ENCODE measurements at regions not wholly inside any gene's neighbourhood (a gene's known extent, or its start where the extent isn't known, plus 50 kb on each side); places are given as distances from the start of the nearest gene placed in this dataset.

- Histone ChIP-seq H3K36me3 (ENCODE audit: low read depth) (no peaks in the 10 kb centered on the region), H3K4me1 (replicated peaks; ENCODE audit: insufficient read depth) (no peaks in the 10 kb centered on the region), H3K4me3 (no peak overlapping the region), H3K4me2 (no peak overlapping the region), H3K79me2 (ENCODE audit: low read depth) (no peaks in the 10 kb centered on the region), H3K27me3 (ENCODE audit: insufficient read depth, low read depth) (no peaks in the 10 kb centered on the region), H4K20me1 (ENCODE audit: insufficient read depth) (no peaks in the 10 kb centered on the region), H3F3A (ENCODE audit: insufficient read depth, low read depth) (no peaks in the 10 kb centered on the region), H3K27ac (no peak overlapping the region), H3K9me2 (ENCODE audit: insufficient read depth) (no peaks in the 10 kb centered on the region), H2AFZ (no peak overlapping the region), H3K9me3 (ENCODE audit: insufficient read depth, low read depth) (no peaks in the 10 kb centered on the region)
- TF ChIP-seq CTCF (conservative IDR thresholded peaks at IDR 0.05) (no peak), EZH2 (IDR thresholded peaks at IDR 0.05; ENCODE audit: low read depth) (no peak)
- intact Hi-C loops (cut with micrococcal nuclease; ENCODE audit: unreplicated experiment), result no loop called here
- POLR2A ChIA-PET (ENCODE audit: unreplicated experiment), result no interaction called here
- no peak for DNase-seq
- CTCF ChIA-PET, result no interaction called here
- BruUV-seq (replicated peaks), result no TSS peak
These were observed 112.3 kb upstream of the IL15 start for GRCh38 chr4:141524116-141524515.

DNA sequence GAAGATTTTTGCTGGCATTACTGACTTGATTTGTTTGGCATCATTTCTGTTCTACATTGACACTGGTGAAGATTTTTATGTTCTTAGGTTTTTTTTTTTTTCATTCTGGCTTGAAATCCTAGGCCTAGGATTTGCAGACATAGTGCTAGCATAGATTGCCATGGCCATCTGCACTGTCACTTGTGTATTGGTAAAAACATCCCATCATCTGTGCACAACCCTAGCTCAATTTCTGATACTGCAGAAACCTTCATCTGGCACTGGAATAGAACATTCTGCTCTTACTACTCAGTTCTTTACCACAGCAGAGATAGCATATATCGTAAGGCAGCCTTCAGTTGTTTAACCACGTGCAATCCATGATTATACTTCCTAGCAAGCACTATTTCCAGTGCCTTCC is 111.5 kb upstream of the IL15 start:
- Histone ChIP-seq H2AFZ (no peak overlapping the region), H3K27ac (no peak overlapping the region), H3K9me3 (ENCODE audit: insufficient read depth, low read depth) (no peaks in the 10 kb centered on the region), H3F3A (ENCODE audit: insufficient read depth, low read depth) (no peaks in the 10 kb centered on the region), H4K20me1 (ENCODE audit: insufficient read depth) (no peaks in the 10 kb centered on the region), H3K79me2 (ENCODE audit: low read depth) (no peaks in the 10 kb centered on the region), H3K4me1 (replicated peaks; ENCODE audit: insufficient read depth) (no peaks in the 10 kb centered on the region), H3K9me2 (ENCODE audit: insufficient read depth) (no peaks in the 10 kb centered on the region), H3K27me3 (ENCODE audit: insufficient read depth, low read depth) (no peaks in the 10 kb centered on the region), H3K4me3 (no peak overlapping the region), H3K36me3 (ENCODE audit: low read depth) (no peaks in the 10 kb centered on the region), H3K4me2 (no peak overlapping the region)
- ChIA-PET CTCF (no interaction called here), POLR2A (ENCODE audit: unreplicated experiment) (no interaction called here)
- no TSS peak for BruUV-seq (replicated peaks)
- DNase-seq, result no peak
- intact Hi-C loops (cut with micrococcal nuclease; ENCODE audit: unreplicated experiment), result no loop called here
- no peak for TF ChIP-seq EZH2 (IDR thresholded peaks at IDR 0.05; ENCODE audit: low read depth)

GRCh38 chr4:141530627-141531026 is 105.8 kb upstream of the IL15 start:
- Histone ChIP-seq H4K20me1 (ENCODE audit: insufficient read depth) (no peaks in the 10 kb centered on the region), H3K4me3 (no peak overlapping the region), H3K27me3 (ENCODE audit: insufficient read depth, low read depth) (no peaks in the 10 kb centered on the region), H3K79me2 (ENCODE audit: low read depth) (no peaks in the 10 kb centered on the region), H3K9me2 (ENCODE audit: insufficient read depth) (no peaks in the 10 kb centered on the region), H3K4me1 (replicated peaks; ENCODE audit: insufficient read depth) (no peaks in the 10 kb centered on the region), H3K36me3 (ENCODE audit: low read depth) (no peaks in the 10 kb centered on the region), H3F3A (ENCODE audit: insufficient read depth, low read depth) (no peaks in the 10 kb centered on the region), H3K4me2 (no peak overlapping the region), H3K9me3 (ENCODE audit: insufficient read depth, low read depth) (no peaks in the 10 kb centered on the region), H3K27ac (no peak overlapping the region), H2AFZ (no peak overlapping the region)
- intact Hi-C loops (cut with micrococcal nuclease; ENCODE audit: unreplicated experiment), result no loop called here
- no peak for DNase-seq
- no peak for TF ChIP-seq EZH2 (IDR thresholded peaks at IDR 0.05; ENCODE audit: low read depth)
- no peak for TF ChIP-seq CTCF (conservative IDR thresholded peaks at IDR 0.05)
- CTCF ChIA-PET, result no interaction called here
- no TSS peak for BruUV-seq (replicated peaks)
- POLR2A ChIA-PET (ENCODE audit: unreplicated experiment), result no interaction called here

DNA sequence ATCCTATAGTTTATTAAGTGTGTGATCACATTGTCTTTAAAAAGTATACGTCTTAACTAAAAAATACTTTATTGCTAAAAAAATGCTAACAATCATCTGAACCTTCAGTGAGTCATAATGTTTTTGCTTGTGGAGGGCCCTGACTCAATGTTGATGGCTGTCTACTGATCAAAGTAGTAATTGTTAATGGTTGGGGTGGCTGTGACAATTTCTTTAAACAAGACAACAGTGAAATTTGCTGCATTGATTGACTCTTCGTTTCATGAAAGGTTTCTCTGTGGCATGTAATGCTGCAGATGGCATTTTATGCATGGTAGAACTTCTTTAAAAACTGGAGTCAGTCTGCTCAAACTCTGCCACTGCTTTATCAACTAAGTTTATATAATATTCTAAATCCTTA is 101.4 kb upstream of the IL15 start:
- CTCF ChIA-PET, result no interaction called here
- no peaks in the 10 kb centered on the region for H4K20me1 ChIP-seq (ENCODE audit: insufficient read depth)
- H3K4me2 ChIP-seq, result no peak overlapping the region
- intact Hi-C loops (cut with micrococcal nuclease; ENCODE audit: unreplicated experiment), result no loop called here
- H3K79me2 ChIP-seq (ENCODE audit: low read depth), result no peaks in the 10 kb centered on the region
- H3K27me3 ChIP-seq (ENCODE audit: insufficient read depth, low read depth), result no peaks in the 10 kb centered on the region
- no peak overlapping the region for H3K4me3 ChIP-seq
- no peaks in the 10 kb centered on the region for H3K36me3 ChIP-seq (ENCODE audit: low read depth)
- DNase-seq, result no peak
- POLR2A ChIA-PET (ENCODE audit: unreplicated experiment), result no interaction called here
- no peak overlapping the region for H2AFZ ChIP-seq
- H3K4me1 ChIP-seq (replicated peaks; ENCODE audit: insufficient read depth), result no peaks in the 10 kb centered on the region
- no TSS peak for BruUV-seq (replicated peaks)
- H3F3A ChIP-seq (ENCODE audit: insufficient read depth, low read depth), result no peaks in the 10 kb centered on the region
- H3K27ac ChIP-seq, result no peak overlapping the region
- H3K9me2 ChIP-seq (ENCODE audit: insufficient read depth), result no peaks in the 10 kb centered on the region
- peaks cover 8% of the 10 kb centered on the region; the same call in 1 of the 2 replicates for H3K9me3 ChIP-seq (ENCODE audit: insufficient read depth, low read depth)
- TF ChIP-seq EZH2 (IDR thresholded peaks at IDR 0.05; ENCODE audit: low read depth) (no peak), CTCF (conservative IDR thresholded peaks at IDR 0.05) (no peak)
